Medulla oblongata (tissue), 1 donor: ENCODE measurements at regions not wholly inside any gene's neighbourhood (a gene's known extent, or its start where the extent isn't known, plus 50 kb on each side); places are given as distances from the start of the nearest gene placed in this dataset.
A peak's percentile ranks its signal among the peaks of the same experiment; 100 is the strongest.
"Not testable (repeated sequence)": the region's sequence is repeated elsewhere in the genome, so short reads cannot be mapped to it uniquely, and the experiment has no call there.

Source experiments
- DNase-seq: peaks from one replicate; pipeline ENCODE4 v3.0.0-alpha.2; 2015; ENCODE audit errors: extremely low spot score

DNA sequence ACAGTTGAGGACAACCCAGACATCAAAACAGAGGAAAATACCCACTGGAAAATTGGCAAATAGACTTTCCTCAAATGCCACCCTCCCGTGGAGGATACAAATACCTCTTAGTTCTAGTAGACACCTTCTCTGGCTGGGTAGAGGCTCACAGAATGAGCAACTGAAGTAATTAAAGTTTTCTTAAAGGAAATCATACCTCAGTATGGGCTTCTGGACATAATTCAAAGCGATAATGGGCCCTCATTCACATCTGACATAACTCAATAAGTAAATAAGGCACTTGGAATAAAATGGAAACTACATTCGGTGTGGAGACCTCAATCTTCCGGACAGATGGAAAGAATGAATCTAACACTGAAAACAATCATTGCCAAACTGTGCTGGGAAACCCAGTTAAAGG is 115.2 kb upstream of the PLCL2 start:
- DNase-seq: no peak

DNA sequence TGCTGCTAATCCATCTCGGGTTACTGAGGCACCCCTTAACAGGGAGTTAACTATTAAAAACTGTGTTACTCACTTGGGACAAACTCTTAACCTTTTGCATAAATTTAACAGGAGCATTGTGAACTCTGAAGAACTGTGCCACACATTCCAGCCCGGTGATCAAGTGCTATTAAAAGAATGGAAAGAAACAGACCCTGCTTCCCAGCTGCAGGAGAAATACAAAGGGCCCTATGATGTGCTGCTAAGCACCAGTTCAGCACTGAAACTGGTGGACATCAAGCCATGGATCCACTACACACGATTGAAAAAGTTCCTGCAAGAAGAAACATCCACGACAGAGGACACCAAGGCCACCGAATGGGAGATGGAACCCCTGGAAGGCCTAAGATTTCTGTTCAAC is 114.7 kb upstream of the PLCL2 start:
- DNase-seq: no peak

DNA sequence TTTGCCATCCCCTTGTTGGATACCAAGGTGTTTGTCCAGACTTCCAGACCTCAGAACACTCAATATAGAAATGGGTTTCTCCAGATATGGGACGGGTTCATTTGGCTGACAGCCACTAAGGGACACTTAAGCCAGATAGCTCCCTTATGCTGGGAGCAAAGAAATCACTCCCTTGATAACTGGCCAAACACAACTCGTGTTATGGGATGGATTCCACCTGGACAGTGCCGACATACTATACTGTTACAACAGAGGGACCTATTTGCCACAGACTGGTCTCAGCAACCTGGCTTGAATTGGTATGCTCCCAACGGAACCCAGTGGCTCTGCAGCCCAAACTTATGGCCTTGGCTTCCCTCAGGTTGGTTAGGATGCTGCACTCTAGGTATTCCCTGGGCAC is 114.0 kb upstream of the PLCL2 start:
- DNase-seq: no peak

DNA sequence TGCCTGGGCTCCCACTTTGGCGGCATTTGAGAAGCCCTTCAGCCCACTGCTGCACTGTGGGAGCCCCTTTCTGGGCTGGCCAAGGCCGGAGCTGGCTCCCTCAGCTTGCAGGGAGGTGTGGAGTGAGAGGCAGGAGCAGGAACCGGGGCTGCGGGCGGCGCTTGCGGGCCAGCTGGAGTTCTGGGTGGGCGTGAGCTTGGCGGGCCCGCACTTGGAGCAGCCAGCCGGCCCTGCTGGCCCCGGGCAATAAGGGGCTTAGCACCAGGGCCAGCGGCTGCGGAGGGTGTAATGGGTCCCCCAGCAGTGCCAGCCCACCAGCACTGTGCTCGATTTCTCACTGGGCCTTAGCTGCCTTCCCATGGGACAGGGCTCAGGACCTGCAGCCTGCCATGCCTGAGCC is 111.2 kb upstream of the PLCL2 start:
- not testable (repeated sequence) for DNase-seq

DNA sequence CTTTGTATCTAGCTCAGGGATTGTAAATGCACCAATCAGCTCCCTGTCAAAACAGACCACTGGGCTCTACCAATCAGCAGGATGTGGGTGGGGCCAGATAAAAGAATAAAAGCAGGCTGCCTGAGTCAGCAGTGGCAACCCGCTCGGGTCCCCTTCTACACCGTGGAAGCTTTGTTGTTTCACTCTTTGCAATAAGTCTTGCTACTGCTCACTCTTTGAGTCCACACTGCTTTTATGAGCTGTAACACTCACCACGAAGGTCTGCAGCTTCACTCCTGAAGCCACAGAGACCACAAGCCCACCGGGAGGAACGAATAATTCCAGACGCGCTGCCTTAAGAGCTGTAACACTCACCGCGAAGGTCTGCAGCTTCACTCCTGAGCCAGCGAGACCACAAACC is 110.2 kb upstream of the PLCL2 start:
- not testable (repeated sequence) for DNase-seq

DNA sequence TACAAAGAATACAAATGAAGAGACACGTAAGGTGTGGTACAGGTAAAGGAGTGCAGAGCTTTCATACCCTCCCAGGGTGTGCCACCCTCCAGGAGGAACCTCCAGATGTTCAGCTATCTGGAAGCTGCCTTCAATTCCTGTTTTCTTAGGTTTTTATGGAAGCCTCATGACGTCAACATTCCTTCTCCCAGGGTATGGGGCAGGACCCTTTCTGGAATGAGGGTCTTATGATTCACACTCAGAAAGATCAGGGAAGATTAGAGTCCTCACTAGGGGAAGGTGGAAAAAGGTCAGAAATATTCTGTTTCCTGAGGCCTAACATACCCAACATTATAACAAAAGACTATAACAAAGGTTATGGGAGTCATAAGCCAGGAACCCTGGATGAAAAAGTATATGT is 99.8 kb upstream of the PLCL2 start:
- no peak for DNase-seq

DNA sequence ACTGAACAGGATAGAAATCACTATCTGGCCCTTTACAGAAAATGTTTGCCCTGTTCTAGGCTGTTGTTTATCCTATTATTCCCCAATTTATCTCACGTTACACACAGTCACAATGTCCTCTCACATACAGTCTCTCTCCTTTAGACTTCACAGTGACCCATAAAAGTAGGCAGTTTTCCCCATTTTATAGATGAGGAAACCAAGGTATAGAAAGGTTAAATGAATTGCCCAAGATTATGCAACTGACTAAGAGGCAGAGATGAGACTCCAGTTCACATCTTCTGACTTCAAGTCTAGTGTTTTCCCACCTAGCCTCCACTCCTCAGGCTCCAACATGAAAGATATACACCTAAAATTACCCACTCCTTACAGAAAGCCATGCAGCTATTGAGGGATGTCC is 99.3 kb upstream of the PLCL2 start:
- DNase-seq: no peak

DNA sequence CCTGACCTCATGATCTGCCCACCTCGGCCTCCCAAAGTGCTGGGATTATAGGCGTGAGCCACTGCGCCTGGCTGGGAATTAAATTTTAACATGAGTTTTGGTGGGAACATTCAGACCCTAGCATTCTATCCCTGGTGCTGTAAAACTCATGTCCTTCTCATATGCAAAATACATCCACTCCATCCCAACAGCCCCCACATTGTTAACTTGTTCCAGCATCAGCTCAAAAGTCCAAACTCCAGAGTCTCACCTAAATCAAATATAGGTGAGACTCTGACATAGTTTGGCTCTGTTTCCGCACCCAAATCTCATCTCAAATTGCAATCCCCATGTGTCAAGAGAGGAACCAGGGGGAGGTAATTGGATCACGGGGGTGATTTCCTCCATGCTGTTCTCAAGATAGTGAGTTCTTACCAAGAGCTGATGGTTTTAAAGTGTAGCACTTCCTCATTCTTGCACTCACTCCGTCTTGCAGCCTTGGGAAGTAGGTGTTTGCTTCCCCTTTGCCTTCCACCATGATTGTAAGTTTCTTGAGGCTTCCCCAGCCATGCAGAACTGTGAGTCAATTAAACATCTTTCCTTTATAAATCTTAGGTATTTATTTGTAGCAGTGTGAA is 96.2 kb upstream of the PLCL2 start:
- peak; percentile 59 for DNase-seq

DNA sequence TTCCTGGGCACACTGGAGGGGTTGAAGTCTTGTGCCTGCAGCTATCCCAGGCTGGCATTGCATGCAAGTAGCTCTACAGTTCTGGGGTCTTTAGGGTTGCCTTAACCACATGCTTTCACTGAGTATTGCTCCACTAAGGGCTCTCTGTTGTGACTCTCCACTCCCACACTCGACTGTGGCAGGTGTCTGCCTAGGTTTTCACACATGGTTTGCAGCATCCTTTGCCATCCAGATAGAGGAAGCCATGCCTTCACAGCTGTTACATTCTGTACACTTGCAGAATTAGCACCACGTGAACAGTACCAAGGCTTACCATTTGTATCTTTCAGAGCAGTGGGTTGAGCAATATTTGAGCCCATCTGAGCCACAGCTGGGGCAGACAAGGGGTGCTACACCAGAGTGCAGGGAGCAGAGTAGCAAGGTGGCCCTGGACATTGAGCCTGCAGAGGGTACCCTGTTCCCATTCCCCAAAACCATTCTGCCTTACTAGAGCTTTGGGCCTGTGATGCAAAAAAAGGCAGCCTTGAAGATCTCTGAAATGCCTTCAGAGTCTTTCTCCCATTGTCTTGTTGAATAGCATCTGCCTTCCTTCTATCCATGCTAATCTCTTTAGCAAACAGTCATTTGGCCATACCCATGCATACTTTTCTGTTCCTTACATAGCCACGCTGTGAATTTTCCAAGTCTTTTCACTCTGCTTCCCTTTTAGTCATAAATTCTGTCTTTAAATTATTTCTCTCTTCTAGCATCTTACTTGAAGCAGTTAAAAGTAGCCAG is 95.2 kb upstream of the PLCL2 start:
- DNase-seq: no peak

DNA sequence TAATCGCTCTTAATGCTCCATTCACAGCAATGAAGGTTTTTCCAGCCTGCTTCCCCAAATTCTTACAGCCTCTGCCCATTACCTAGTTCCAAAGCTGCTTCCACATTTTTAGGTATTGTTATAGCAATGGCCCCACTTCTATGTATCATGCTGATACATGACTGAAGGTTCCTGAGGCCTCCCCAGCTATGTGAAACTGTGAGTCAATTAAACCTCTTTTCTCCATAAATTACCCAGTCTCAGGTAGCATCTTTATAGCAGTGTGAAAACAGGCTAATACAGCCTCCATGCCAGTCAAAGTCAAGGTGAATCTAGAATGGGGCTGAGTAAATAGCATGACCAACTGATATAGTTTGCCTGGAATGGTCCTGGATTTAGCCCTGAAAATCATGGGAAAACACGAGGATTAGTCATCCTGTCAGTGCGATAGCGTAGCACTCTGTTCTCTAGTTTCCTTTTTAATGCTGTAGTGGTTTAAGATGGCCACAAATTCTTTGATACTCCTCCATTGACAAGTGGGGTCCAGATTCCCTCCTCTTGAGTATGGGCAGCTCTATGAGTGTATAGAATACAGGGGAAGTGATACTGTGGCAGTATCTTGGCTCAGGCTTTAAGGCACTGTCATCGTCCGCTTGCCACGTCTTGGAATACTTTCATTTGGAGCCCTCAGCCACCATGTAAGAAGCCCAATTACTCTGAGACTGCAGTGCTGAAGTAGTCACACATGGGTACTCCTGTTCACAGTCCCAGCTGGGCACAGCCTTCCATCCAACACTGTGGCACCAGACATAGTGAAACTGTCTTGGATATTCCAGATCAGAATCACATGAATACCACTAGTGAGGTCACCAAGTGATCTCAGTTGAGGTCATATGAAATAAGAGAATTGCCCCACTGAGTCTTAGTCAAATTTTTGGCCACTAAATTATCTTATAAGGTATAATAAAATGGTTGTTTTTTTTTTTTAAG is 94.0 kb upstream of the PLCL2 start:
- DNase-seq: no peak

DNA sequence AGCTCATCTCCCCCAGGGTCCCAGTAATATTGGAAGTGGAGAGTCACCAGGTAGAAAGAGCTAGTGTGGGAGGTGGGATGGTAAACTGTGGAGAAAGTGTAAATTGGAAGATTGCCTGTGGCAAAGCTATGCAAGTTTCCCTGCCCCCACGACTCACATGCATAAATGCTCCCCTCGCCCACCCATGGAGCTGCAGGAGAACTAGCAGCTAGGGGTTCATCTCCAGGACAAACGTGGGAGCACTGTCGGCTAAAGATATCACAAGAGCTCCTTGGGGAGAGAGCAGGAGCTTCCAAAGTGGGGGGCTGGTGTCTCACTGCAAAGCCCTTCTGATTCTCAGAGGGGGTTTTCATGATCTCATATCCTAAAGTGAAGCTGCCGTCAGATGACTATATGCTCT is 91.4 kb upstream of the PLCL2 start:
- DNase-seq: no peak

DNA sequence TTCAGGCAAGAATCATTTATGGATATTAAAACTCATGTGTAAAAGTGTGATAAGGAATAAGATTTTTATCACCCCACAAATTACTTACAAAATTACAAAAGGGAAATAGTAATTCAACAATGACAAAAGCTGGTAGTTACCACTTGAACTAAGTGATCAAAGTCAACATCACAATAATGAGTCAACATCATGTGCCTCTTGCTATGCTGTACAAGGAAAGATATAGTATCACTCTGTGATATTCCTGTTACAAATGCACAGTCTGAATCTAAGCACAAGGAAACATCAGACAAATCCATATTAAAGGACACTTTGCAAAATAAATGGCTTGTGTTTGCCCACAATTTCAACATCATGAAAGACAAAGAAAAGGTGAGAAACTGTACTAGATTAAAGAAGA is 90.5 kb upstream of the PLCL2 start:
- no peak for DNase-seq

DNA sequence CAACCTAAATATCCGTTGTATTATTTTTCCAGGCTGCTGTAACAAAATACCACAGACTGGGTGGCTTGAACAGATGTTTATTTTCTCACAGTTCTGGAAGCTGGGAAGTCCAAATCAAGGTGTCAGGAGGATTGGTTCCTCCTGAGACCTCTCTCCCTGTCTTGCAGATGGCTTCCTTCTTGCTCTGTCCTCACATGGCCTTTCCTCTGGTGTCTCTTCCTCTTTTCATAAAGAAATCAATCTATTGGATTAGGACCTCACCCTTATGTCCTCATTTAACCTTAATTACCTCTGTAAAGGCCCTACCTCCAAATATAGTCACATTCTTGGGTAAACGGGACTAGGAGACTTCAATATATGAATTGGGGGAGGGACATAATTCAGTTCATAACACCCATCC is 89.2 kb upstream of the PLCL2 start:
- no peak for DNase-seq

DNA sequence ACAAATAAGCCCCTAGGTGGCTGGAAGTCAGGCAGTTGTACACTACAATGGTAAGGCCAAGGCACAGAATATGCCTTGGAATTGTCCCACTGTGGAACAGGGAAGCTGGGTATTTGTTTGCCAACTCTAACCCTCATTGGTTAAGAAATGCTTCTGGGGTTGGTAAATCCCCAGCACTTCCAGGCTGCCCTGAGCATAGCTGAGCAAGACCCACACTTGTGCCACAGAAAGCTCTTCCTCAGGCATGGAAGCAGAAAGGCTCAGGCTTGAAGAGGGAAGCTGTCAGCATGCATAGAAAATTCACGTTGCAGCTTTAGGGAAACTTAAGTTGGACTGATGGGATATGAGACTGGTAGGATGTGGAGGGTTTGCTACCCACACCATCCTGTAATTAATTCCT is 86.9 kb upstream of the PLCL2 start:
- DNase-seq: no peak

DNA sequence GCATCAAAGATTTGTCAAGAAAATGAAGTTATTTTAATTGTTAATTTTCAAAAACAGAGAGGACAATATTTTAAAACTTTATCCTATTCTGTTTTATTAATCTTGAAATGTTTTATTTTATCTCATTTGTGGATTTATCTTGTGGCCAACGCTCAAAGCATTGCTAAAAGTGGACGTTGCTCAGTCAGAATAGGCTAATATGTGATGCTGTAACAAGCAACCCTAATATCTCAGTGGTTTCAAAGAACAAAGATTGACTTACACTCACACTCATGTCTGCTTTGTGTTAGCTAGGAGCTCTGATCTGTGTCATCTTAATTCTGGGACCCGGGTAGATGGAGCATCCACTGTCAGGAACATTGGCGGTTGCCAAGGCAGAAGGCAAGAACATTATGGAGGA is 86.0 kb upstream of the PLCL2 start:
- no peak for DNase-seq

DNA sequence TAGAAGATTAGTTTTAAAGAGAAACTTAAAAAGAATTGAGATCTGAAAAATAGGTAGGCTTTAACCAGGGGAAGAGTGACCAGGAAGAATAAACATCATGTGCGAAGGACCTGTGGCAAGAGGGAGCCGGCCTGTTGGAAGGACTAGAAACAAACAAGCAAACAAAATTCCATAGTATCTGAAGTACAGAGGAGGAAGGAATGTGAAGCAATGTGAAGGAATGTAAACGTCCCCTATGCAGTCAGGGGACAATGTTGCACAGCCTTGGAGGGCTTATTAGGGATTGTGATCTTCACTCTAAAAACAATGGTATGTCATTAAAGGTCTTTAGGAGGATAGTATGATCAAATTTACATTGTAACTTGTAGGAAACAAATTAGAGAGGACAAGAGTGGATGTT is 84.4 kb upstream of the PLCL2 start:
- DNase-seq: no peak

DNA sequence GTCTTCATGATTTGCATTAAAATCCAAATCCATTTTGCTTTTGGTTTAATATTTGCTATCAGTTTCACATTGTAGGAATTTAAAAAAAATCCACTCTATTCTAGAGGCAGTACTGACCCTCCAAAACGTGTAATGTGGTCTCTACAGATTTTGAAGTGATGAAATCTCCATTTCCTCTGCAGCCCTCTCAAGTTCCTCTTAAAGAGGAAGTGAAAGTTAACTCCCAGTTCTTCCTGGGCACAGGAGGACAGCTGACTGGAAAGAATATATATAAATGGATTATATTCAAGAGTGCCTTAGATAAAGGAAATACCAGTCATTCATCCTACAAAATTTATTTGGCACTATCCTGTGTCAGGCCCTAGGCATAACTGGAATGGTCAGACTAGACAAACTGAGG is 83.5 kb upstream of the PLCL2 start:
- peak; percentile 78 for DNase-seq

DNA sequence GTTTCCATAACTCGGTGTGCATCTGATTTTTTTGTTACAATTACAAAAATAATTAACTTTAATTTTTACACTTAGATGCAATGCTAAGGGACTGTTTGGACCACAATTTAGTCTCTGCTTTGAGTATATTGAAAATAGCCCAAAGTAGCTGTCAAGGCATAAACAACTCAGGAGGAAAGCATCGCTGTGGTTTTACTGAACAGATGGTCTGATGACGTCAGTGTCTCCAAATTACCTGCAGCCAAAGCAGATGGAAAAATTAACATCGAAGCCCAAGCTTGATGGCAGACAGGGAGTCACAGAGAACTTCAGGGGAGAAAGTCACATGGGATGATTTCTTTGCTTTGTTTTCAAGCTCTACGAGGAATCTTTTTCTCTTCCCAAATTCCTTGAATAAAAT is 83.1 kb upstream of the PLCL2 start:
- peak; percentile 16 for DNase-seq

DNA sequence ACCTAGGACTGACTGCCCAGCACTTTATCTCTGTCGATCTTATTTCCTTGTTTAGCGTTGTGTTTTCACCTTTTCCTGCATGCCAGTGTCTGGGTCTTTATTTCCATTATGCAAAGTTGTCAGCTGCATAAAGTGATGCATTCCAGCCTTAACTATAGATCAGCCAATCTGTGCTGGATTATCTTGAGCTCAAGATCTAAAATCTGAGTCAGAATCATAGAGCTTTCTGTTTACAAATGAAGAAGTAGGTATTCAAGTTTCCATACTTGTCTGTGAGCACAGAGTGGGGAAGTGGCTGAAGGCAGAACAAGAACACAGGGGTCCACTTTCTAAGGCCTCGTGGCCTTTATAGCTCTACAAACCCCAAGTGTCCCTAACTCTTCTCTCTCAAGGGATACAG is 82.4 kb upstream of the PLCL2 start:
- DNase-seq: no peak

DNA sequence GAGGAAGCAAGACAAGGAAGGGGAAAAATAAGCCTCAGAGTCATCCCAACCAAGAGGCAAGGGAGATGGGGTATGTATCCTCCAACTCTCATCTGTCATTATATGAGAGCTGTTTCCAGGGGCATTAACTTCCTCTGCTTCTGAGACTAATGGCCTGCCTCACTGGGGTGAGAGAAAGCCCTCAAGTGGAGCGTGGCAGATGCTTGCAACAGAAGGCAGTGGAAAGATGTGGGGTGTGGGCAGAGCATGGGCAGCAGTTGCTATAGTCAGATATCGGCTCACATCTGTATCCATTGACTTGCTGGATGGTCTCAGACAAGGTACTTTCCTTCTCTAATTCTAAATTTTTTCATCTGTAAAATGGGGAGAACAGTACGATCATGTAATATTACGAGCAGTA is 81.7 kb upstream of the PLCL2 start:
- no peak for DNase-seq

DNA sequence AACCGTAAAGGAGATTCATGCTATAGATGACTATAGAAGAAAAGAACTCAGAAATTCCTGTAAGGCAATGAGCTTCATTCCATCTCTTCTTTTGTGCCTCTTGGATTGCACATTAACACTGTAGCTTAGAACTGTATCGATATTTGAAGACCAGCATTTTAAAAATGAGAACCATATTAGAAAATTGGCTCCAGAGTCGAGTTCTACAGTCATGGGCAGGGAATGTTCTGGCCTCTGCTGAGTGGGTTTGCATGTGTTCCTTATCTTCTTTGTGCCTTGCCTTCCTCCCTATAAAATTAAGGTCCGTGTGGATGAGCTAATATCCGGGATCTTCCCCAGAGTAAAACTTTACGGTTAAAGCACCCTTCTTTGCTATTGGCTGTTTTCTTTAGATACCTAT is 77.4 kb upstream of the PLCL2 start:
- no peak for DNase-seq

DNA sequence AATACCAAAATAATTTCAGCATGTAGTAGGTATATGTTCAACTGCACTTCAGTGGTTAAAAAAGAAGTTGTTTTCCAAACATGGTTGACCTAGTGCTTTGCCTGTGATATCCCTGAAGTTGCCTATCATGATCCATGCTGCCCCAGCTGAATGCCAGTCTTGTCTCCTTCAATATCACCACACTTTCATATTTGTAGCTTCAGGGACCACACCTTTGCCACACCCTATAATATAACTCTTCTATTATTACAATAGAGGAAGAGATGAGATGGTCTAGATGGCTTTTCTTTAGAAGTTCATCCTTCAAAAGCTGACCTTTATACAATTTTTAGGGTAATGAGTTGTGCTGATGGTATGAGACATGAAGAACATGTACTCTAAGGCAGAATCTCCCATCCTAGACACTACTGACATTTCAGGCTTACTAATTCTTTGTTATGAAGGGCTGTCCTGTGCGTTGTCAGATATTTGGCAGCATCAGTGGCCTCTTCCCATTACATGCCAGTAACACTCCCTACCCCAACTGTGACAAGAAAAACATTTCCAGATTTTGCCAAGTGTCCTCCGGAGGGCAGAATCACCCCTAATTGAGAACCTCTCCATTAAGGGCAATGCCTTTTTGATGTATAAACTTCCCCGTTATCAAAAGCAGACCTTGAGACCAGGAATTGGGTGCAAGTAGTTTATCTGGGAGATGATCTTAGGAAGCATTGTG is 76.2 kb upstream of the PLCL2 start:
- DNase-seq: peak; percentile 14
